ENCODE measurements at regions not wholly inside any gene's neighbourhood (a gene's known extent, or its start where the extent isn't known, plus 50 kb on each side); places are given as distances from the start of the nearest gene placed in this dataset.

GRCh38 chr18:78579854-78580577, 399.6 kb upstream of the SALL3 start:
- TF ChIP-seq CTCF (conservative IDR thresholded peaks at IDR 0.05 in 1 of 2, IDR thresholded peaks at IDR 0.05 in 1 of 2; ENCODE audit: low read depth in 1 of 2, low read length in 2 of 2) (no peak), EZH2 (IDR thresholded peaks at IDR 0.05; ENCODE audit: low read length, missing control alignments) (no peak)

Data from fibroblast of lung (primary cell).